ENCODE measurements at regions not wholly inside any gene's neighbourhood (a gene's known extent, or its start where the extent isn't known, plus 50 kb on each side); places are given as distances from the start of the nearest gene placed in this dataset.

DNA sequence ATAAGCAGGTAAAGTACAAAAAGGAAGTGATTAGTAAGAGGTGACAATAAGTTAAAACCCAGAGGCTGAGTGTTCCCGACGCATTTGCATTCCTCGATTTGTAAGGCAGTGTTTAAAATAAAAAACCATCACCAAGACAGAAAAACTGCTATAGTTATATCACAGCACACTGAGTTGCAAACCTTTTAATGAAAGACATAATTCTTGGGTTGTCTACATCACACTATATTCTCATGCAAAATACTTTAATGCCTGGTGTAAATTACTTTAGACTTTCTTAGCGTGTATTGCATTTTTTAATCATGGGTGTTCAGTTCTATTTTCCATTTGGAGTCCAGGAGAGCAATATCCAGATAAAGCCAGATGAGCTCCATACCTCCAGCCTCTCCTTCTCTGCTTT lies 458.5 kb downstream of the MTX2 start:
- Histone ChIP-seq H2BK5ac (ENCODE audit: low read depth, low read length, poor library complexity, severe bottlenecking) (no peak overlapping the region), H3K4me1 (ENCODE audit: control insufficient read depth, insufficient read depth, low read depth, low read length) (no peaks in the 10 kb centered on the region), H4K91ac (ENCODE audit: low read length) (no peak overlapping the region), H3K4me3 (ENCODE audit: insufficient read depth in 1 of 2, low read depth in 1 of 2, low read length in 2 of 2) (no peak overlapping the region), H3K23ac (ENCODE audit: low read length in 2 of 2) (no peak overlapping the region), H3K36me3 (ENCODE audit: control insufficient read depth in 1 of 2, insufficient read depth in 2 of 2, low read depth in 1 of 2, low read length in 2 of 2) (no peaks in the 10 kb centered on the region), H4K8ac (ENCODE audit: low read length) (no peak overlapping the region), H3K4ac (ENCODE audit: low read depth in 1 of 2, low read length in 2 of 2) (no peak overlapping the region), H3K4me2 (ENCODE audit: low read length, poor library complexity, severe bottlenecking) (no peak overlapping the region), H3K27me3 (ENCODE audit: control insufficient read depth in 1 of 2, insufficient read depth in 1 of 2, low read length in 2 of 2) (no peaks in the 10 kb centered on the region), H2BK12ac (ENCODE audit: low read length in 2 of 2) (no peak overlapping the region), H2BK120ac (ENCODE audit: low read depth, low read length) (no peak overlapping the region), H3K9ac (ENCODE audit: low read length) (no peak overlapping the region), H3K18ac (ENCODE audit: low read depth in 1 of 2, low read length in 2 of 2) (no peak overlapping the region), H2AFZ (ENCODE audit: low read depth, low read length) (no peak overlapping the region), H3K27ac (ENCODE audit: low read length, poor library complexity, severe bottlenecking) (no peak overlapping the region), H2AK5ac (ENCODE audit: low read length, severe bottlenecking) (no peak overlapping the region), H3K9me3 (ENCODE audit: control insufficient read depth, low read length) (no peaks in the 10 kb centered on the region), H3K14ac (ENCODE audit: low read length in 2 of 2) (no peak overlapping the region), H2BK15ac (ENCODE audit: low read depth, poor library complexity, severe bottlenecking) (no peak overlapping the region), H3K79me1 (replicated peaks; ENCODE audit: low read length, poor library complexity, severe bottlenecking) (no peaks in the 10 kb centered on the region)
- no peak for DNase-seq
- WGBS = 89% methylated on average over 3 of the region's 4 CpGs

DNA sequence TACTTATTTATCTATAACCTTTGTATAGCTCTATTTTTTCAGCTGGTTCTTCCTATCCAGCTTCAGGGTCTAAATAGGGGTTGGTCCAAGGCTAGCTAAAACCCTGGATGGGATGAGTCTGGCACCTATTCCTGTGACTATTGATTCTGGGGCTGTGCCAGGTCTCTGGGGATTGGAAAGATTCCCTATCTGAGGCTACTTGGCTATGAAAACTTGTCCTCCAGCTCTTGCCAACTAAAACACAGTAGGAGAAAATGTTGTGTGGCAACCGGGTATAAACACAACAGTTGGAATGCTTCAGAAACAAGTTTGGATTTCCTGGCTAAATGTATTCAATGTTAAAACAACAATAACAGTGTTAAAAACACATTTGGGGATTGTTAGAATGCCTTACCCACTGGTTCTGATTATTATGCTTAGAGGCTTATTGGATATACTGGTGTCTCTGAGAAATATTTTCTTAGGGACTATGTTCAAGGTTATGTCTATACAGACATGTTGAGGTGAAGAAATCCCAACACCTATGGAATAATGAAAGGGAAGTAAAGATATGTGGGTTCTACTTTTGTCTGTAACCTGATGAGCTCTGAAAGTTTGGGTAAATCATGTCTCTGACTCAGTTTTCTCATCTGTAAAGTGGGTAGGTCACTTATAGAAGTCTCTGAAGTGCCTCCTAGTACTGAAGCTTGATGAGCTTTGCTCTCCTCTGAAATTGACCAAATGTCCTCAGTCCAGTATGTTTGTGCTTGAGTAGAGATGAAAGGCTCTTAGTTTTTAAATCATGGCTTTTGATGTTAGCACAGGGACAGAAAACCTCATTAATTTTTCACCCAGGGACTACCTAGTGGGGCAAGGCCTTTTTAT lies 460.7 kb downstream of the MTX2 start:
- no peak overlapping the region for H3K4ac ChIP-seq (ENCODE audit: low read depth in 1 of 2, low read length in 2 of 2)
- no peaks in the 10 kb centered on the region for H3K36me3 ChIP-seq (ENCODE audit: control insufficient read depth in 1 of 2, insufficient read depth in 2 of 2, low read depth in 1 of 2, low read length in 2 of 2)
- no CpG with 5 or more reads among the region's 1 CpG for WGBS
- no peaks in the 10 kb centered on the region for H3K27me3 ChIP-seq (ENCODE audit: control insufficient read depth in 1 of 2, insufficient read depth in 1 of 2, low read length in 2 of 2)
- no peak overlapping the region for H4K91ac ChIP-seq (ENCODE audit: low read length)
- no peak overlapping the region for H2AK5ac ChIP-seq (ENCODE audit: low read length, severe bottlenecking)
- H3K27ac ChIP-seq (ENCODE audit: low read length, poor library complexity, severe bottlenecking) = no peak overlapping the region
- H4K8ac ChIP-seq (ENCODE audit: low read length) = no peak overlapping the region
- no peak overlapping the region for H2BK12ac ChIP-seq (ENCODE audit: low read length in 2 of 2)
- H3K14ac ChIP-seq (ENCODE audit: low read length in 2 of 2) = no peak overlapping the region
- no peak overlapping the region for H2BK5ac ChIP-seq (ENCODE audit: low read depth, low read length, poor library complexity, severe bottlenecking)
- no peaks in the 10 kb centered on the region for H3K4me1 ChIP-seq (ENCODE audit: control insufficient read depth, insufficient read depth, low read depth, low read length)
- no peak for DNase-seq
- peak overlapping the region; percentile 66 for H3K9ac ChIP-seq (ENCODE audit: low read length)
- no peak overlapping the region for H2BK15ac ChIP-seq (ENCODE audit: low read depth, poor library complexity, severe bottlenecking)
- H3K4me2 ChIP-seq (ENCODE audit: low read length, poor library complexity, severe bottlenecking) = no peak overlapping the region
- H3K4me3 ChIP-seq (ENCODE audit: insufficient read depth in 1 of 2, low read depth in 1 of 2, low read length in 2 of 2) = no peak overlapping the region
- no peak overlapping the region for H2BK120ac ChIP-seq (ENCODE audit: low read depth, low read length)
- H3K9me3 ChIP-seq (ENCODE audit: control insufficient read depth, low read length) = peaks cover 3% of the 10 kb centered on the region
- H3K79me1 ChIP-seq (replicated peaks; ENCODE audit: low read length, poor library complexity, severe bottlenecking) = no peaks in the 10 kb centered on the region
- H3K23ac ChIP-seq (ENCODE audit: low read length in 2 of 2) = no peak overlapping the region
- no peak overlapping the region for H3K18ac ChIP-seq (ENCODE audit: low read depth in 1 of 2, low read length in 2 of 2)
- H2AFZ ChIP-seq (ENCODE audit: low read depth, low read length) = no peak overlapping the region

DNA sequence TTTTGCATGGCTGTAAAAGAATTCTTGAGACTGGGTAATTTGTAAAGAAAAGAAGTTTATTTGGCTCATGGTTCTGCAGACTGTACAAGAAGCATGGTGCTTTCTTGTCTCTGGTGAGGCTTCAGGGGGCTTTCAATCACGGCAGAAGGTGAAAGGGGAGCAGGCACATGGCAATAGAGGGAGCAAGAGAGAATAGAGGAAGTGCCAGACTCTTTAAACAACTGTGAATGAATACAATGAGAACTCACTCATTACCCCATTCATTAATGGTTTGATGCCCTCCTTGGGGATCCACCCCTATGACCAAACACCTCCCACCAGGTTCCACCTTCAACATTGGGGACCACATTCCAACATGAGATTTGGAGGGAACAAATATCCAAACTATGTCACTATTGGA lies 463.5 kb downstream of the MTX2 start:
- WGBS = 25% methylated on average over 1 of the region's 1 CpG
- Histone ChIP-seq H3K23ac (ENCODE audit: low read length in 2 of 2) (no peak overlapping the region), H3K9ac (ENCODE audit: low read length) (no peak overlapping the region), H3K27ac (ENCODE audit: low read length, poor library complexity, severe bottlenecking) (no peak overlapping the region), H2AFZ (ENCODE audit: low read depth, low read length) (no peak overlapping the region), H2BK15ac (ENCODE audit: low read depth, poor library complexity, severe bottlenecking) (no peak overlapping the region), H3K36me3 (ENCODE audit: control insufficient read depth in 1 of 2, insufficient read depth in 2 of 2, low read depth in 1 of 2, low read length in 2 of 2) (no peaks in the 10 kb centered on the region), H4K8ac (ENCODE audit: low read length) (no peak overlapping the region), H3K79me1 (replicated peaks; ENCODE audit: low read length, poor library complexity, severe bottlenecking) (no peaks in the 10 kb centered on the region), H3K27me3 (ENCODE audit: control insufficient read depth in 1 of 2, insufficient read depth in 1 of 2, low read length in 2 of 2) (no peaks in the 10 kb centered on the region), H4K91ac (ENCODE audit: low read length) (no peak overlapping the region), H3K4me2 (ENCODE audit: low read length, poor library complexity, severe bottlenecking) (no peak overlapping the region), H3K9me3 (ENCODE audit: control insufficient read depth, low read length) (peaks cover 3% of the 10 kb centered on the region), H2BK12ac (ENCODE audit: low read length in 2 of 2) (no peak overlapping the region), H3K4me1 (ENCODE audit: control insufficient read depth, insufficient read depth, low read depth, low read length) (no peaks in the 10 kb centered on the region), H3K4me3 (ENCODE audit: insufficient read depth in 1 of 2, low read depth in 1 of 2, low read length in 2 of 2) (no peak overlapping the region), H3K18ac (ENCODE audit: low read depth in 1 of 2, low read length in 2 of 2) (no peak overlapping the region), H3K4ac (ENCODE audit: low read depth in 1 of 2, low read length in 2 of 2) (no peak overlapping the region), H3K14ac (ENCODE audit: low read length in 2 of 2) (no peak overlapping the region), H2BK120ac (ENCODE audit: low read depth, low read length) (no peak overlapping the region), H2BK5ac (ENCODE audit: low read depth, low read length, poor library complexity, severe bottlenecking) (no peak overlapping the region), H2AK5ac (ENCODE audit: low read length, severe bottlenecking) (no peak overlapping the region)
- DNase-seq = no peak

- Histone ChIP-seq H3K18ac (ENCODE audit: low read depth in 1 of 2, low read length in 2 of 2) (no peak overlapping the region), H2BK5ac (ENCODE audit: low read depth, low read length, poor library complexity, severe bottlenecking) (no peak overlapping the region), H2BK120ac (ENCODE audit: low read depth, low read length) (no peak overlapping the region), H3K9ac (ENCODE audit: low read length) (no peak overlapping the region), H3K79me1 (replicated peaks; ENCODE audit: low read length, poor library complexity, severe bottlenecking) (no peaks in the 10 kb centered on the region), H2BK12ac (ENCODE audit: low read length in 2 of 2) (no peak overlapping the region), H2AFZ (ENCODE audit: low read depth, low read length) (no peak overlapping the region), H2BK15ac (ENCODE audit: low read depth, poor library complexity, severe bottlenecking) (no peak overlapping the region), H3K4me1 (ENCODE audit: control insufficient read depth, insufficient read depth, low read depth, low read length) (no peaks in the 10 kb centered on the region), H3K23ac (ENCODE audit: low read length in 2 of 2) (no peak overlapping the region), H3K4me2 (ENCODE audit: low read length, poor library complexity, severe bottlenecking) (no peak overlapping the region), H3K14ac (ENCODE audit: low read length in 2 of 2) (no peak overlapping the region), H3K36me3 (ENCODE audit: control insufficient read depth in 1 of 2, insufficient read depth in 2 of 2, low read depth in 1 of 2, low read length in 2 of 2) (no peaks in the 10 kb centered on the region), H3K4ac (ENCODE audit: low read depth in 1 of 2, low read length in 2 of 2) (no peak overlapping the region), H3K9me3 (ENCODE audit: control insufficient read depth, low read length) (peaks cover 3% of the 10 kb centered on the region), H3K4me3 (ENCODE audit: insufficient read depth in 1 of 2, low read depth in 1 of 2, low read length in 2 of 2) (no peak overlapping the region), H4K8ac (ENCODE audit: low read length) (no peak overlapping the region), H4K91ac (ENCODE audit: low read length) (no peak overlapping the region), H2AK5ac (ENCODE audit: low read length, severe bottlenecking) (no peak overlapping the region), H3K27ac (ENCODE audit: low read length, poor library complexity, severe bottlenecking) (no peak overlapping the region), H3K27me3 (ENCODE audit: control insufficient read depth in 1 of 2, insufficient read depth in 1 of 2, low read length in 2 of 2) (no peaks in the 10 kb centered on the region)
- DNase-seq = no peak
- WGBS = 90% methylated on average over 2 of the region's 3 CpGs
These were observed 464.6 kb downstream of the MTX2 start for GRCh38 chr2:176733698-176734430.
